ENCODE measurements at regions not wholly inside any gene's neighbourhood (a gene's known extent, or its start where the extent isn't known, plus 50 kb on each side); places are given as distances from the start of the nearest gene placed in this dataset.

- TF ChIP-seq EZH2 (IDR thresholded peaks at IDR 0.05; ENCODE audit: borderline replicate concordance) = no peak
- TF ChIP-seq, protein P1, sequence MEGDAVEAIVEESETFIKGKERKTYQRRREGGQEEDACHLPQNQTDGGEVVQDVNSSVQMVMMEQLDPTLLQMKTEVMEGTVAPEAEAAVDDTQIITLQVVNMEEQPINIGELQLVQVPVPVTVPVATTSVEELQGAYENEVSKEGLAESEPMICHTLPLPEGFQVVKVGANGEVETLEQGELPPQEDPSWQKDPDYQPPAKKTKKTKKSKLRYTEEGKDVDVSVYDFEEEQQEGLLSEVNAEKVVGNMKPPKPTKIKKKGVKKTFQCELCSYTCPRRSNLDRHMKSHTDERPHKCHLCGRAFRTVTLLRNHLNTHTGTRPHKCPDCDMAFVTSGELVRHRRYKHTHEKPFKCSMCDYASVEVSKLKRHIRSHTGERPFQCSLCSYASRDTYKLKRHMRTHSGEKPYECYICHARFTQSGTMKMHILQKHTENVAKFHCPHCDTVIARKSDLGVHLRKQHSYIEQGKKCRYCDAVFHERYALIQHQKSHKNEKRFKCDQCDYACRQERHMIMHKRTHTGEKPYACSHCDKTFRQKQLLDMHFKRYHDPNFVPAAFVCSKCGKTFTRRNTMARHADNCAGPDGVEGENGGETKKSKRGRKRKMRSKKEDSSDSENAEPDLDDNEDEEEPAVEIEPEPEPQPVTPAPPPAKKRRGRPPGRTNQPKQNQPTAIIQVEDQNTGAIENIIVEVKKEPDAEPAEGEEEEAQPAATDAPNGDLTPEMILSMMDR (IDR thresholded peaks at IDR 0.05; ENCODE audit: poor library complexity) = no peak
- TF ChIP-seq EZH2phosphoT487 (IDR thresholded peaks at IDR 0.05; ENCODE audit: low read depth, severe bottlenecking, unreplicated experiment) = no peak
Observed at GRCh38 chrX:20374900-20375438, 108.3 kb upstream of the RPS6KA3 start.

Measured in hepatocyte (in vitro differentiated cells).